Stomach (tissue), 8 donors: ENCODE measurements at regions not wholly inside any gene's neighbourhood (a gene's known extent, or its start where the extent isn't known, plus 50 kb on each side); places are given as distances from the start of the nearest gene placed in this dataset.

Experiments
- DNase-seq, 2 donors: peaks; one replicate each; pipeline versions ENCODE4 v3.0.0 to v3.0.0-alpha.2; 2013 to 2019
- H3K27ac ChIP-seq, 5 donors: fragments of 200-600 bp in 4 of 5; sonication (generic) in 4 of 5; one replicate each; pipeline ENCODE4 v1.5.1; 2013 to 2019; ENCODE audit warnings: mild to moderate bottlenecking in 1 of 5, moderate library complexity in 1 of 5
- H3K27me3 ChIP-seq, 3 donors: fragments of 200-600 bp; sonication (generic); one replicate each; pipeline ENCODE4 v1.5.1; 2017 to 2019; ENCODE audit warnings: mixed run types in 1 of 3
- H3K36me3 ChIP-seq, 4 donors: fragments of 200-600 bp; sonication (generic); 1 replicate in 3 of 4; 2 replicates in 1 of 4; pipeline ENCODE4 v1.5.1; 2016 to 2019
- H3K4me1 ChIP-seq, 4 donors: fragments of 200-600 bp; sonication (generic); one replicate each; pipeline ENCODE4 v1.5.1; 2016 to 2019
- H3K4me3 ChIP-seq, 4 donors: fragments of 200-600 bp; sonication (generic) in 3 of 4; one replicate each; pipeline ENCODE4 v1.5.1; 2016 to 2019; ENCODE audit warnings: mild to moderate bottlenecking in 1 of 4
- H3K9me3 ChIP-seq, 4 donors: fragments of 200-600 bp; sonication (generic); one replicate each; pipeline ENCODE4 v1.5.1; 2016 to 2019
- EP300 ChIP-seq: sonication (generic); formaldehyde crosslinking; IDR thresholded peaks from one replicate; pipeline ENCODE4 v1.6.1; 2017; ENCODE audit warnings: antibody characterized with exemption
- POLR2A ChIP-seq, 4 donors: fragments of 450-650 bp; IDR thresholded peaks; one replicate each; pipeline ENCODE4 v1.6.1; 2016; ENCODE audit warnings: antibody characterized with exemption in 4 of 4, control low read depth in 2 of 4, mild to moderate bottlenecking in 1 of 4, moderate library complexity in 1 of 4
- POLR2AphosphoS5 ChIP-seq, 3 donors: sonication (generic); formaldehyde crosslinking; IDR thresholded peaks; one replicate each; pipeline ENCODE4 v1.6.1; 2016; ENCODE audit warnings: antibody characterized with exemption in 3 of 3
- WGBS, 5 donors: extraction: QIAGEN DNeasy Blood & Tissue Kit in 3 of 5; methylation state at CpG; one replicate each; pipeline versions ENCODE4 v1.1.5 to v1.1.7; 2013 to 2018; 5-methylcytosine and 5-hydroxymethylcytosine counted together
- intact Hi-C: fragments of 100-400 bp; cut with DNase I; formaldehyde crosslinking; loops from one replicate; pipeline ENCODE4 v1.15.1; 2023; ENCODE audit warnings: low total_unique reads
- TF ChIP-seq, protein P1 (sequence below), 7 experiments: fragments of 450-650 bp in 4 of 7; fragments of 200-600 bp in 3 of 7; sonication (generic) in 3 of 7; IDR thresholded peaks; one replicate each; pipeline ENCODE4 v1.5.1; 2016 to 2019; ENCODE audit warnings: antibody characterized with exemption in 7 of 7, control low read depth in 2 of 7, mild to moderate bottlenecking in 1 of 7
- donor health status: healthy with polysubstance abuse.
- donor health status: Bipolar disorder and iron deficiency.
- donor health status: healthy.

GRCh38 chrX:9222299-9222698 is 188.4 kb upstream of the FAM9B start:
- H3K4me1 ChIP-seq = no peaks in the 10 kb centered on the region
- no peaks in the 10 kb centered on the region for H3K36me3 ChIP-seq
- H3K27ac ChIP-seq = no peak overlapping the region
- DNase-seq = peak in 1 of 2 donors; percentile 12
- intact Hi-C loops = no loop called here
- TF ChIP-seq POLR2AphosphoS5 (IDR thresholded peaks at IDR 0.05) (no peak), POLR2A (IDR thresholded peaks at IDR 0.05) (no peak), EP300 (no peak)
- TF ChIP-seq, protein P1, sequence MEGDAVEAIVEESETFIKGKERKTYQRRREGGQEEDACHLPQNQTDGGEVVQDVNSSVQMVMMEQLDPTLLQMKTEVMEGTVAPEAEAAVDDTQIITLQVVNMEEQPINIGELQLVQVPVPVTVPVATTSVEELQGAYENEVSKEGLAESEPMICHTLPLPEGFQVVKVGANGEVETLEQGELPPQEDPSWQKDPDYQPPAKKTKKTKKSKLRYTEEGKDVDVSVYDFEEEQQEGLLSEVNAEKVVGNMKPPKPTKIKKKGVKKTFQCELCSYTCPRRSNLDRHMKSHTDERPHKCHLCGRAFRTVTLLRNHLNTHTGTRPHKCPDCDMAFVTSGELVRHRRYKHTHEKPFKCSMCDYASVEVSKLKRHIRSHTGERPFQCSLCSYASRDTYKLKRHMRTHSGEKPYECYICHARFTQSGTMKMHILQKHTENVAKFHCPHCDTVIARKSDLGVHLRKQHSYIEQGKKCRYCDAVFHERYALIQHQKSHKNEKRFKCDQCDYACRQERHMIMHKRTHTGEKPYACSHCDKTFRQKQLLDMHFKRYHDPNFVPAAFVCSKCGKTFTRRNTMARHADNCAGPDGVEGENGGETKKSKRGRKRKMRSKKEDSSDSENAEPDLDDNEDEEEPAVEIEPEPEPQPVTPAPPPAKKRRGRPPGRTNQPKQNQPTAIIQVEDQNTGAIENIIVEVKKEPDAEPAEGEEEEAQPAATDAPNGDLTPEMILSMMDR (IDR thresholded peaks at IDR 0.05) = no peak
- H3K9me3 ChIP-seq = peaks cover 0 to 12% (median 3%) of the 10 kb centered on the region in 4 donors
- H3K27me3 ChIP-seq = no peaks in the 10 kb centered on the region
- WGBS, 5 donors = 32 to 63% (median 58%) methylated on average over 5 to 9 of the region's 9 CpGs
- H3K4me3 ChIP-seq = no peak overlapping the region

DNA sequence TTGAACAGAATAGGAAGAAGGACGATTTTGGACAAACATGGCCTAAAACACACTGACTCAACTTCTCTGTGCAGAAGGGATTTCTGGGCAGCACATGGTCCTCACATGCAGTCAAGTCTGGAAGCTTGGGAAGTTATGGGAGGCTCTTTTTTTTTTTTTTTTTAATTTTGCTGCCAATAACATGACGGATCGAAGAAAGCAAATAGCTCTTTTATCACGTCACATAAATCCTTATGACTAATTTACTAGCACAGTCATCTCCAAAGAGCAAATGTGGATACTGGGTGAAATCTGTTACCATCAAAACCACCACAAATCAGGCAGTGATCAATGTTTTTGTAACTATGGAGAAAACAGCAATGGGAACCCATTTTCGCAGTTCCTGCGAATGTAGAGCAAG is 193.3 kb upstream of the FAM9B start:
- no peaks in the 10 kb centered on the region for H3K36me3 ChIP-seq
- H3K4me3 ChIP-seq = no peak overlapping the region
- DNase-seq = no peak
- peaks cover 0 to 12% (median 3%) of the 10 kb centered on the region in 4 donors for H3K9me3 ChIP-seq
- H3K4me1 ChIP-seq = no peaks in the 10 kb centered on the region
- intact Hi-C loops = no loop called here
- no peaks in the 10 kb centered on the region for H3K27me3 ChIP-seq
- H3K27ac ChIP-seq = no peak overlapping the region
- no peak for TF ChIP-seq POLR2A (IDR thresholded peaks at IDR 0.05)
- no peak for TF ChIP-seq POLR2AphosphoS5 (IDR thresholded peaks at IDR 0.05)
- no peak for TF ChIP-seq EP300
- TF ChIP-seq, protein P1 (IDR thresholded peaks at IDR 0.05) = no peak
- 78 to 93% (median 85%) methylated on average over 6 of the region's 6 CpGs for WGBS, 5 donors

- Histone ChIP-seq H3K4me1 (no peaks in the 10 kb centered on the region), H3K36me3 (no peaks in the 10 kb centered on the region), H3K9me3 (no peaks in the 10 kb centered on the region), H3K27me3 (no peaks in the 10 kb centered on the region), H3K4me3 (no peak overlapping the region), H3K27ac (no peak overlapping the region)
- no peak for DNase-seq
- 53 to 76% (median 72%) methylated on average over 5 of the region's 5 CpGs for WGBS, 5 donors
- intact Hi-C loops = no loop called here
- no peak for TF ChIP-seq EP300
- TF ChIP-seq, protein P1 (IDR thresholded peaks at IDR 0.05) = no peak
- no peak for TF ChIP-seq POLR2A (IDR thresholded peaks at IDR 0.05)
Observed at GRCh38 chrX:9231491-9231890, 197.6 kb upstream of the FAM9B start.

GRCh38 chrX:9233141-9233540 is 199.2 kb upstream of the FAM9B start:
- 32 to 66% (median 57%) methylated on average over 5 of the region's 5 CpGs for WGBS, 5 donors
- TF ChIP-seq EP300 (no peak), POLR2AphosphoS5 (IDR thresholded peaks at IDR 0.05) (no peak), POLR2A (IDR thresholded peaks at IDR 0.05) (no peak)
- TF ChIP-seq, protein P1 (IDR thresholded peaks at IDR 0.05) = no peak
- Histone ChIP-seq H3K4me1 (no peaks in the 10 kb centered on the region), H3K4me3 (no peak overlapping the region), H3K27me3 (no peaks in the 10 kb centered on the region), H3K27ac (no peak overlapping the region), H3K36me3 (no peaks in the 10 kb centered on the region), H3K9me3 (no peaks in the 10 kb centered on the region)
- peak in 1 of 2 donors; percentile 79 for DNase-seq
- intact Hi-C loops = no loop called here
